GM12878 (cell line): ENCODE measurements at regions not wholly inside any gene's neighbourhood (a gene's known extent, or its start where the extent isn't known, plus 50 kb on each side); places are given as distances from the start of the nearest gene placed in this dataset.

Experiments used
- ATAC-seq: fragments of 200-7000 bp; cut with Tn5 transposase; 3 replicates; pipeline ENCODE4 v1.9.1; 2020; ENCODE audit warnings: mild to moderate bottlenecking, moderate library complexity
- BruUV-seq: library from RNA; stranded (reverse); fragments of 400-500 nt; replicated peaks from 2 replicates; lab custom pipeline; 2021; lab: Mats Ljungman, UMichigan
- CTCF ChIA-PET: fragments of 300-600 bp; sonication (Branson Sonifier 250); formaldehyde crosslinking; extraction: SDS; loops from one replicate; lab custom pipeline; 2021; ENCODE audit warnings: inconsistent platforms; lab: Yijun Ruan, JAX
- POLR2A ChIA-PET: fragments of 350-600 bp; formaldehyde crosslinking; extraction: SDS; loops from one replicate; lab custom pipeline; 2021; ENCODE audit warnings: inconsistent platforms; lab: Charles Lee
- RAD21 ChIA-PET: fragments of 300-600 bp; sonication (Branson Sonifier 250); formaldehyde crosslinking; loops from one replicate; lab custom pipeline; 2023; ENCODE audit warnings: antibody characterized with exemption; ENCODE audit not compliant: unreplicated experiment; lab: Charles Lee
- SMC1A ChIA-PET: fragments of 300-600 bp; sonication (Branson Sonifier 250); formaldehyde crosslinking; loops from one replicate; lab custom pipeline; 2023; ENCODE audit not compliant: unreplicated experiment, uncharacterized antibody; lab: Charles Lee
- DNase-seq: peaks from one replicate; pipeline ENCODE4 v3.0.0-alpha.2; 2011; ENCODE audit warnings: low read depth, low spot score
- FAIRE-seq: peaks from 3 replicates; lab custom pipeline; 2011; peaks lifted over from hg19 to GRCh38; lab: Jason Lieb, UNC
- H2AFZ ChIP-seq: 2 replicates; pipeline ENCODE4 v1.6.0; 2011; ENCODE audit warnings: low read depth, low read length, control low read depth; ENCODE audit not compliant: control insufficient read depth
- H3K27ac ChIP-seq: 2 replicates; pipeline ENCODE4 v1.5.1; 2011; ENCODE audit warnings: control low read depth; ENCODE audit not compliant: control insufficient read depth, insufficient read depth
- H3K27me3 ChIP-seq, 2 experiments: replicated peaks in 1 of 2; 2 replicates each; pipeline versions ENCODE4 v1.6.0 to v1.6.1; 2011; ENCODE audit warnings: low read length in 1 of 2; ENCODE audit not compliant: control insufficient read depth in 2 of 2, insufficient read depth in 2 of 2
- H3K36me3 ChIP-seq, 2 experiments: 2 replicates each; pipeline ENCODE4 v1.5.1; 2011; ENCODE audit warnings: low read length in 1 of 2; ENCODE audit not compliant: control insufficient read depth in 2 of 2, insufficient read depth in 2 of 2
- H3K4me1 ChIP-seq: 2 replicates; pipeline ENCODE4 v1.6.1; 2011; ENCODE audit warnings: mild to moderate bottlenecking, low read length, moderate library complexity, mixed read lengths; ENCODE audit not compliant: control insufficient read depth, insufficient read depth
- H3K4me2 ChIP-seq: 2 replicates; pipeline ENCODE4 v1.6.0; 2011; ENCODE audit warnings: control low read depth; ENCODE audit not compliant: control insufficient read depth, insufficient read depth
- H3K4me3 ChIP-seq: fragments of 200-600 bp; sonication (generic); 2 replicates; pipeline ENCODE4 v1.5.1; 2016
- H3K79me2 ChIP-seq: 2 replicates; pipeline ENCODE4 v1.6.0; 2011; ENCODE audit warnings: low read length; ENCODE audit not compliant: control insufficient read depth, insufficient read depth
- H3K9ac ChIP-seq: 2 replicates; pipeline ENCODE4 v1.8.0; 2011; ENCODE audit warnings: low read length, control low read depth, mixed read lengths; ENCODE audit not compliant: control insufficient read depth, insufficient read depth
- H3K9me3 ChIP-seq: replicated peaks from 3 replicates; pipeline ENCODE4 v1.5.1; 2011; ENCODE audit warnings: mild to moderate bottlenecking, low read length; ENCODE audit not compliant: control insufficient read depth, insufficient read depth
- H4K20me1 ChIP-seq: 2 replicates; pipeline ENCODE4 v1.6.0; 2011; ENCODE audit not compliant: control insufficient read depth, insufficient read depth
- CHD2 ChIP-seq: IDR thresholded peaks from 2 replicates; pipeline ENCODE4 v1.6.1; 2011; ENCODE audit warnings: low read depth, low read length, improper control_type of control experiment, borderline replicate concordance
- EGR1 ChIP-seq, 2 experiments: IDR thresholded peaks; 1 replicate in 1 of 2; 2 replicates in 1 of 2; pipeline ENCODE4 v1.6.1; 2011 to 2012; ENCODE audit warnings: low read depth in 2 of 2, low read length in 2 of 2, borderline replicate concordance in 1 of 2, mild to moderate bottlenecking in 1 of 2, moderate library complexity in 1 of 2
- FOXM1 ChIP-seq: IDR thresholded peaks from 2 replicates; pipeline ENCODE4 v1.6.1; 2012; ENCODE audit warnings: low read depth, mild to moderate bottlenecking, inconsistent platforms, low read length, moderate library complexity
- GABPA ChIP-seq: IDR thresholded peaks from 2 replicates; pipeline ENCODE4 v1.6.1; 2014; ENCODE audit warnings: antibody characterized with exemption, low read depth, mild to moderate bottlenecking, inconsistent platforms
- KAT2A ChIP-seq: conservative IDR thresholded peaks from 2 replicates; pipeline ENCODE4 v1.6.1; 2011; ENCODE audit warnings: low read depth, low read length; ENCODE audit not compliant: control insufficient read depth
- MXI1 ChIP-seq: fragments of 150-350 bp; IDR thresholded peaks from 2 replicates; pipeline ENCODE4 v1.6.1; 2011; ENCODE audit warnings: low read depth, mild to moderate bottlenecking, inconsistent platforms, low read length, improper control_type of control experiment
- RCOR1 ChIP-seq: conservative IDR thresholded peaks from 2 replicates; pipeline ENCODE4 v1.6.1; 2012; ENCODE audit warnings: low read depth, low read length, improper control_type of control experiment
- RFX5 ChIP-seq: IDR thresholded peaks from 2 replicates; pipeline ENCODE4 v1.6.1; 2011; ENCODE audit warnings: low read depth, low read length, improper control_type of control experiment
- RUNX3 ChIP-seq: IDR thresholded peaks from 2 replicates; pipeline ENCODE4 v1.6.1; 2012; ENCODE audit warnings: low read length, inconsistent platforms
- SREBF1 ChIP-seq: IDR thresholded peaks from 2 replicates; pipeline ENCODE4 v1.6.1; 2012; ENCODE audit warnings: mild to moderate bottlenecking, low read length
- SUPT20H ChIP-seq: IDR thresholded peaks from 2 replicates; pipeline ENCODE4 v1.6.1; 2011; ENCODE audit warnings: low read depth, mild to moderate bottlenecking, low read length, moderate library complexity, borderline replicate concordance; ENCODE audit not compliant: control insufficient read depth
- ZNF274 ChIP-seq: IDR thresholded peaks from one replicate; pipeline ENCODE4 v1.8.0; 2011; ENCODE audit not compliant: insufficient read length, insufficient read depth
- ZNF622 ChIP-seq: fragments of 450-650 bp; IDR thresholded peaks from 2 replicates; pipeline ENCODE4 v1.6.1; 2017; ENCODE audit warnings: mild to moderate bottlenecking, inconsistent platforms
- WGBS: methylation state at CpG from one replicate; pipeline ENCODE4 v1.1.6; 2016; ENCODE audit warnings: low lambda C conversion rate; ENCODE audit not compliant: insufficient replicate concordance, insufficient coverage; ENCODE audit errors: missing lambda C conversion rate; 5-methylcytosine and 5-hydroxymethylcytosine counted together
- in situ Hi-C: fragments of 300-500 bp; cut with MboI; formaldehyde crosslinking; loops from 9 replicates; pipeline ENCODE4 v1.14.3; 2018; ENCODE audit warnings: mixed read lengths
- intact Hi-C: fragments of 100-400 bp; cut with micrococcal nuclease; formaldehyde crosslinking; loops from one replicate; pipeline ENCODE4 v1.14.2; 2022; ENCODE audit not compliant: unreplicated experiment
- TF ChIP-seq, protein P1 (sequence below): fragments of 450-650 bp; IDR thresholded peaks from 2 replicates; pipeline ENCODE4 v1.6.1; 2018; ENCODE audit warnings: borderline replicate concordance, mild to moderate bottlenecking; ENCODE audit not compliant: partially characterized antibody
- TF ChIP-seq, protein P2 (sequence below): IDR thresholded peaks from 2 replicates; pipeline ENCODE4 v1.6.1; 2012; ENCODE audit warnings: low read length, inconsistent platforms
- TF ChIP-seq, protein P3 (sequence below): fragments of 450-650 bp; IDR thresholded peaks from 2 replicates; pipeline ENCODE4 v1.6.1; 2018; ENCODE audit warnings: mild to moderate bottlenecking, low read depth, moderate library complexity; ENCODE audit not compliant: partially characterized antibody

DNA sequence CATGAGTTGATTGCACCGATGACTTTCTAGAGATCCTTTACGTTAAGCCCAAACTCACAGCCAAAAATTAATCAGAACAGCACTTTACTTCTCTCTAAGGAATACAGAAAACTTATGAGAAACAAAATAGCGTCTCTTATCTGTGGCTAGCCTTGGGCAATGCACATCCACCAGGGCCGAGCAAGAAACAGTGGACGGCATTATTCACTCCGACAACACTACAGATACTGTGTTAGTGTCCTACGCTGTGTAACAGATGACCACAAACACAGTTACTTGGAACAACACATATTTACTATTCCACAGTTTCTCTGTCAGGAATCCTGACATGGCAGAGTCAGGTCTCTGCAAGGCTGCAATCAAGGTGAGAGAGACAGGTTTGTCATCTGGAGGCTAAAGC, 598.3 kb upstream of the ADARB2 start:
- Histone ChIP-seq H3K79me2 (no peaks in the 10 kb centered on the region), H4K20me1 (no peaks in the 10 kb centered on the region), H3K4me3 (no peak overlapping the region), H2AFZ (no peak overlapping the region), H3K9me3 (no peaks in the 10 kb centered on the region), H3K9ac (no peak overlapping the region), H3K4me2 (no peak overlapping the region), H3K4me1 (no peaks in the 10 kb centered on the region), H3K27me3 (no peaks in the 10 kb centered on the region), H3K36me3 (no peaks in the 10 kb centered on the region), H3K27ac (no peak overlapping the region)
- FAIRE-seq (no peak), DNase-seq (no peak), ATAC-seq (no peak)
- in situ Hi-C loops = no loop called here
- intact Hi-C loops = no loop called here
- TF ChIP-seq, protein P1, sequence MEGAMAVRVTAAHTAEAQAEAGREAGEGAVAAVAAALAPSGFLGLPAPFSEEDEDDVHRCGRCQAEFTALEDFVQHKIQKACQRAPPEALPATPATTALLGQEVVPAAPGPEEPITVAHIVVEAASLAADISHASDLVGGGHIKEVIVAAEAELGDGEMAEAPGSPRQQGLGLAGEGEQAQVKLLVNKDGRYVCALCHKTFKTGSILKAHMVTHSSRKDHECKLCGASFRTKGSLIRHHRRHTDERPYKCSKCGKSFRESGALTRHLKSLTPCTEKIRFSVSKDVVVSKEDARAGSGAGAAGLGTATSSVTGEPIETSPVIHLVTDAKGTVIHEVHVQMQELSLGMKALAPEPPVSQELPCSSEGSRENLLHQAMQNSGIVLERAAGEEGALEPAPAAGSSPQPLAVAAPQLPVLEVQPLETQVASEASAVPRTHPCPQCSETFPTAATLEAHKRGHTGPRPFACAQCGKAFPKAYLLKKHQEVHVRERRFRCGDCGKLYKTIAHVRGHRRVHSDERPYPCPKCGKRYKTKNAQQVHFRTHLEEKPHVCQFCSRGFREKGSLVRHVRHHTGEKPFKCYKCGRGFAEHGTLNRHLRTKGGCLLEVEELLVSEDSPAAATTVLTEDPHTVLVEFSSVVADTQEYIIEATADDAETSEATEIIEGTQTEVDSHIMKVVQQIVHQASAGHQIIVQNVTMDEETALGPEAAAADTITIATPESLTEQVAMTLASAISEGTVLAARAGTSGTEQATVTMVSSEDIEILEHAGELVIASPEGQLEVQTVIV = no peak
- TF ChIP-seq RFX5 (no peak), SREBF1 (no peak), CHD2 (no peak), SUPT20H (no peak), EGR1 (IDR thresholded peaks at IDR 0.05; ENCODE audit: borderline replicate concordance in 1 of 2, low read depth in 2 of 2, low read length in 2 of 2) (no peak), RUNX3 (no peak), FOXM1 (no peak), ZNF622 (no peak), ZNF274 (no peak), MXI1 (no peak), RCOR1 (no peak), GABPA (no peak), KAT2A (no peak)
- TF ChIP-seq, protein P2, sequence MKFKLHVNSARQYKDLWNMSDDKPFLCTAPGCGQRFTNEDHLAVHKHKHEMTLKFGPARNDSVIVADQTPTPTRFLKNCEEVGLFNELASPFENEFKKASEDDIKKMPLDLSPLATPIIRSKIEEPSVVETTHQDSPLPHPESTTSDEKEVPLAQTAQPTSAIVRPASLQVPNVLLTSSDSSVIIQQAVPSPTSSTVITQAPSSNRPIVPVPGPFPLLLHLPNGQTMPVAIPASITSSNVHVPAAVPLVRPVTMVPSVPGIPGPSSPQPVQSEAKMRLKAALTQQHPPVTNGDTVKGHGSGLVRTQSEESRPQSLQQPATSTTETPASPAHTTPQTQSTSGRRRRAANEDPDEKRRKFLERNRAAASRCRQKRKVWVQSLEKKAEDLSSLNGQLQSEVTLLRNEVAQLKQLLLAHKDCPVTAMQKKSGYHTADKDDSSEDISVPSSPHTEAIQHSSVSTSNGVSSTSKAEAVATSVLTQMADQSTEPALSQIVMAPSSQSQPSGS = no peak
- TF ChIP-seq, protein P3, sequence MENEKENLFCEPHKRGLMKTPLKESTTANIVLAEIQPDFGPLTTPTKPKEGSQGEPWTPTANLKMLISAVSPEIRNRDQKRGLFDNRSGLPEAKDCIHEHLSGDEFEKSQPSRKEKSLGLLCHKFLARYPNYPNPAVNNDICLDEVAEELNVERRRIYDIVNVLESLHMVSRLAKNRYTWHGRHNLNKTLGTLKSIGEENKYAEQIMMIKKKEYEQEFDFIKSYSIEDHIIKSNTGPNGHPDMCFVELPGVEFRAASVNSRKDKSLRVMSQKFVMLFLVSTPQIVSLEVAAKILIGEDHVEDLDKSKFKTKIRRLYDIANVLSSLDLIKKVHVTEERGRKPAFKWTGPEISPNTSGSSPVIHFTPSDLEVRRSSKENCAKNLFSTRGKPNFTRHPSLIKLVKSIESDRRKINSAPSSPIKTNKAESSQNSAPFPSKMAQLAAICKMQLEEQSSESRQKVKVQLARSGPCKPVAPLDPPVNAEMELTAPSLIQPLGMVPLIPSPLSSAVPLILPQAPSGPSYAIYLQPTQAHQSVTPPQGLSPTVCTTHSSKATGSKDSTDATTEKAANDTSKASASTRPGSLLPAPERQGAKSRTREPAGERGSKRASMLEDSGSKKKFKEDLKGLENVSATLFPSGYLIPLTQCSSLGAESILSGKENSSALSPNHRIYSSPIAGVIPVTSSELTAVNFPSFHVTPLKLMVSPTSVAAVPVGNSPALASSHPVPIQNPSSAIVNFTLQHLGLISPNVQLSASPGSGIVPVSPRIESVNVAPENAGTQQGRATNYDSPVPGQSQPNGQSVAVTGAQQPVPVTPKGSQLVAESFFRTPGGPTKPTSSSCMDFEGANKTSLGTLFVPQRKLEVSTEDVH = no peak
- BruUV-seq = no TSS peak
- POLR2A ChIA-PET = no interaction called here
- SMC1A ChIA-PET = no interaction called here
- 26% methylated on average over 7 of the region's 7 CpGs for WGBS
- RAD21 ChIA-PET = no interaction called here
- CTCF ChIA-PET = no interaction called here
